Endothelial cell of hepatic sinusoid (primary cell): ENCODE measurements at regions not wholly inside any gene's neighbourhood (a gene's known extent, or its start where the extent isn't known, plus 50 kb on each side); places are given as distances from the start of the nearest gene placed in this dataset.
"Not testable (repeated sequence)": the region's sequence is repeated elsewhere in the genome, so short reads cannot be mapped to it uniquely, and the experiment has no call there.

ENCODE experiments used
- in situ Hi-C: cut with HindIII; loops from 2 replicates; pipeline ENCODE4 v1.10.0; 2017; ENCODE audit warnings: low sequenced_read_pairs

DNA sequence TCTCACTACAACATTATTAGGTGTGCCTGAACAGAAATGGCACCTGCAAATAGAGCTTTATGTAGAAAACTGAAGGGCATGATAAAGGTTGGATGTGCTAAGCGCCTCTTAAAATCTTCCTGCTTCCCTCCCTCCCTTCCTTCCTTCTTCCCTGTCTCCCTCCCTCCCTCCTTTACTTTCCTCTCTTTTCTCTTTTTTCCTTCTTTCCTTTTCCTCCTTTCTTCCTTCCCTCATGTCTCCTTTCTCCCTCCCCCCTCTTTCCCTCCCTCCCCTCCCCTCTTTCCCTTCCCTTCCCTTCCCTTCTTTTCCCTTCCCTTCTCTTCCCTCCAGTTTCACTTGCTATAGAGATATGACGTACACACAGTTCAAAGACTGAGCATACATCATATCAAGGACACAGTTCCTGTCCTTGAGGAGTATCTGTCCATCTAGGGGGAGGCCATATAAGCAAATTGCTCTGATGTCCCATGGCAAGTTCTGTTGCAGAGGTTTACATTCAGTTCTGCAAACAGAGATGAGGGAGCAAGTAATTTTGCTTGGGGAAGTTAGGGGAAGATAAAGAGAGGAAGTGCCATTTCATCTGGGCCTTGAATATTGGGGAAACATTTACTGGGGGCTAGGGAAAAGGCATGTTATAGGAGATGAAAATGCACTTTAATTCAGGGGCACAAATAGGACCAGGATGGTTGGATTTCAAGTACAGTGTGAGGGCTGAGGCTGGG, 79.0 kb upstream of the EEF1E1 start:
- in situ Hi-C loops = loop anchor here (5.0 kb wide), 1 partner anchor 61 kb away; no protein-coding TSS in a partner anchor

DNA sequence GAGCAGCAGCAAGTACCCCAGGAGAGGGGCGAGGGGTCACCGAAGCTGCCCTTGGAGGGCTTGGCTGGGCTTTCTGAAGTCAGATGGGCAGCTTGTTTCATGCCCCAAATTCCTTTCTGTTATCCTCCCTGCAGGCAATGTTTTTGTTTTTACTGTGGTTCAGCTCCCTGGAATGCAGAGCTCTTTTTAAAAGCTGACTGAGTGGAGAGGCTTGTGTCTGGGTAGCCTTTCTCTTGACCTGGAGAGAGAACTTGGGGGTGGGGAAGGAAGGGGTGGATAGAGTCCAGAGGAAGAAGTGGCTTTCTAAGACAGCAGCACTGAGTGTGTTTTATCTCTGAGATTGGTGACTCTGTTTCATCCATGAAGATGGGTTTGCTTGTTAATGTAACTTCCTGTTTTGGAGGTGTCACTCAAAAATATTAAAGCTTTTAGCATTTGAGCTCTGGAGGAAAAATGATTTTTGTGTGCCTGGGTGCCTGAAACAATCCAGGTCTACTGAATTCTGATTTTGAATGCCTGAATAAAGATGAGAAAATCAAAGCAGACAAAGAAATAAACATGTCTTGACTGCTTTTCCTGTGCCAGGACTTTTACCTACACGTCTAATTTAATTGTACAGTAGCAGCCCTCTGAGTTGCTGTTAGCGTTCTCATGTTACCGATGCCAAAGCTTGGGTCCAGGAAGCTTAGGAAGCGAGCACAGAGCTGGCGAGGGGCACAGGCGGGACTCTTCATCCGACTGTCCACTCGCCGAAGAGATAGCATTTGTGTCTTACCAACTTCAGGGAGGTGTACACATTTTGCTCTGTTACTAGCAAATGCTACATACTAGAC, 78.2 kb upstream of the EEF1E1 start:
- in situ Hi-C loops = loop anchor here (5.0 kb wide), 1 partner anchor 62 kb away; no protein-coding TSS in a partner anchor

DNA sequence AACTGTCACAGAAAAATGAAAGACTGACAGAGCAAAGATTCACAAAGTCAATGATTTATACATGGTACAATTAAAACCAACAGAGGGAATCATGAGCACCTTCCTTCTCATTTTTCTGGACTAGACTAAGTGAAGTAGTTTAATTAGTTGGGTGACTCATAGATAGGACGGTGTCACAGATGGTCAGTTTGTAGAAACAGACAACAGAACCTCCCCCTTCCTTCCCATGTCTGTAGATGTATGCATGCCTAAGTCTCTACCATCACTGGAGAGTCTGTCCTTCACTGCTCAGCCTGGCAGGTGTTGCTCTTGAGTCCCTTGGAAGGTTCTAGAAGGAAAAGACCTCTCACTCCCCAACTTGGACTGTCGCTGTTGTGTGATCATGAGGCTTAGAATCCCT, 75.4 kb upstream of the EEF1E1 start:
- in situ Hi-C loops = no loop called here

DNA sequence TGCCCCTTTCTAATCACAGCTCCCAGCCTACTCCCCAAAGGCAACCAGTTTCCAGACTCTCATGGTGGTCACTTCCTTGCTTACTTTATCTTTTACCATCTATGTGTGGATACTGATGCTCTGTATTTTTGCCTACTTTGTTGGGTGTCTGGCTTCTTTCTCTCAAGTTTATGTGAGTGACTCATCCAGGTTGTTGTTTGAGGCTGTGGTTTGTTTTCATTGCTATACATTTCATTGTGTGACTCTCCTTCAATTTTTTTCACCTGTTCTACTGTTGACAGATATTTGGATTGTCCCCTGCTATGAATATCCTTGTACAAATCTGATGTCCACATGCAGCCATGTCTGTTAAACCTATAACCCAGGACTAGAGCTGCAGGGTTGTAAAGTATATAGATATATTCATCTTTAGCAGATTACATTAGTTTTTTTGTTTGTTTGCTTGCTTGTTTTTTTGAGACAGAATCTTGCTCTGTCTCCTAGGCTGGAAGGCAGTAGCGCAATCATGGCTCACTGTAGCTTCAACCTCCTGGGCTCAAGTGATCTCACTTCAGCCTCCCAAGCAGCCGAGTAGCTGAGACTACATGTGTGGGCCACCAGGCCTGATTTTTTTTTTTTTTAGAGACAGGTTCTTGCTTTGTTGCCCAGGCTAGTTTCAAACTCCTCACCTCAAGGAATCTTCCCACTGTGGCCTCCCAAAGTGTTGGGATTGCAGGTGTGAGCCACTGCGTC, 72.9 kb upstream of the EEF1E1 start:
- in situ Hi-C loops = no loop called here

DNA sequence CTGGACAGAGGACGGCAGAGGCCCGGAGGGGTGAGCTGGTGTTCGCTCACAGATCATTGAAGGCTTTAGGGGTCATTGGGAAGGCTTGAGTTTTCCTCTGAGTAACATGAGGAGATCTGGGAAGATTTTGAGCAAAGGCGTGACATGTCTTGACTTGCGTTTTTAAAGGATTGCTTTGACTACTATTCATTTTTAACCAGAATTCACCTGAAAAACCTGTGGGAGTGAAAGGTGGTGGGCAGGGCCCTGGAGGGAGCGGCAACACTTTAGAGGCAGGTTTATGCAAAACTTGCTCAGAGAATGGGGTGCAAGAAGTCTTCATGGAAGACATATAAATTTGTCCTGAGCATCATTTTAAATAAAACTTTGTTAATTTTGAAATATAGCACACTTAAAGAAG, 72.2 kb upstream of the EEF1E1 start:
- in situ Hi-C loops = no loop called here

DNA sequence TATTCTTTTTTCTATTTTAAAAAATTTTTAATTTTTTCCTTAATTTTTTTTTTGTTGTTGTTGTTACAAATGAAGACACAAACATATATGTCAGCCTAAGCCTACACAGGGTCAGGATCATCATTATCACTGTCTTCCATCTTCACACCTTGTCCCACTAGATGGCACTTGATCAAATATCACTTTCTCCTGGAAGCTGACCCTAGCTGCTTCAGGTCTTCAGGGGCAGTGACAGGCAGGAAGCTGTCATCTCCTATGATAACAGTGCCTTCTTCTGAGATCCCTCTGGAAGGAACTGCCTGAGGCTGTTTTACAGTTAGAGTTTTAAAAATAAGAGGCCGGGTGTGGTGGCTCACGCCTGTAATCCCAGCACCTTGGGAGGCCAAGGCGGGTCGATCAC, 70.2 kb upstream of the EEF1E1 start:
- in situ Hi-C loops = no loop called here

DNA sequence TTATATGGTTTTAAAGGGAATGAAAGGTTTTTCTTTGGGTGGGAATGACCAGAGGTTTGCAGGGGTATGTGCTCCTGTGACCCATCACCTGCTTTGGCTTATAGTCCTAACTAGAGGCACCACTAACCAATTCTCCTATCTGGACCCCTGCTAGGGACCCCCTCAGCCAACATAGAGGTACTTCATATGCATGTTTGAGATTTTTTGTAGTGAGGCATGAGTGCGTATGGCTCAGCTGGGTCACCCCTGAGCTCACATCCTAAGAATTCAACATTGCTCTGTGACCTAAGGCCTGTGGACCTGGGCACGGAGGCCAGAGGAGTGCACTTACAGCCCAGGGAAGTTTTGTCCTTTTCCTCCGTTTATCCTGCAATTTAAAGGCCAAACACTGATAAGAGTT, 68.4 kb upstream of the EEF1E1 start:
- in situ Hi-C loops = no loop called here

DNA sequence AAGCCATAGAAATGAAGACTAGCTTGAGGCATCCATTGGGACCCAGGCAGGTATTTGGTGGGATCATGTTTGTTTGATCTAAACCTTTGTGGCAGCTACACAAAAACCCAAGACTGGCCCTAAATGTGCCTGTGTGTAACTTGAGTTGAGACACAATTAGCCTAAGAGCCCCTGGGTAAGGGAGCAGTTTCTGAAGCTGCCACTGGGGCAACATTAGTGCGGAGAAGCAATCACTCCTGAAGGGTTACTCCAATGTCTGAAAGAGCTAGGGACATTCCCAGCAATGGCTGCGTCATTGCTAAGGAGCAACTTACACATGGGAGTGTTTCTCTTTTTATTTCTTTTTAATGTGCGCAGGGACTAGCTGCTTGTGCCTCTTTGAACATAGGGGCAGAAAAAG, 67.9 kb upstream of the EEF1E1 start:
- in situ Hi-C loops = no loop called here

DNA sequence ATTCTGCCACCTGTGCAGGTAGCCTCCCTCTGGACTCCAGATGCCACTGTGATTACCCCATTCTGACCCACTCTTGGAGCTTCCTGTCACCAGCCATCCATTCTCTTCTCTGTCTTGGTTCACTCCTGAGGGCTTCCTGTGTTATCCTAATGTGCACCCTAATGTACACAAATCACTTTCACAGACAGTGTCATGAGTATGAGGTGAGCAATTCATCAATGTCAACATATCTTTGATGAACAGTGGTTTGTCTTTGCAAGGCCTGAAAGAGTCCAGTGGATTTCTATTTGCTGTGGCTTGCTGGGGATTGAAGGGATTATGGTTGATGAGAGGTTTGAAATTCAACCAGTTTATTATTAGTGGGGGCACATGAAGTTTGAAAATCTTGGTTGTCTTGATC, 63.8 kb upstream of the EEF1E1 start:
- in situ Hi-C loops = no loop called here

DNA sequence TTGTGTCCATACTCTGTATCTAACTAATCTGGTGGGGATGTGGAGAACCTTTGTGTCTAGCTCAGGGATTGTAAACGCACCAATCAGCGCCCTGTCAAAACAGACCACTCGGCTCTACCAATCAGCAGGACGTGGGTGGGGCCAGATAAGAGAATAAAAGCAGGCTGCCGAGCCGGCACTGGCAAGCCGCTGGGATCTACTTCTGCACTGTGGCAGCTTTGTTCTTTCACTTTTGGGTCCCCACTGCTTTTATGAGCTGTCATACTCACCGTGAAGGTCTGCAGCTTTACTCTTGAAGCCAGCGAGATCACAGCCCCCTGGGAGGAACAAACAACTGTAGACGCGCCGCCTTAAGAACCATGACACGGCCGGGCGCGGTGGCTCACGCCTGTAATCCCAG, 62.7 kb upstream of the EEF1E1 start:
- in situ Hi-C loops = not testable (repeated sequence)

DNA sequence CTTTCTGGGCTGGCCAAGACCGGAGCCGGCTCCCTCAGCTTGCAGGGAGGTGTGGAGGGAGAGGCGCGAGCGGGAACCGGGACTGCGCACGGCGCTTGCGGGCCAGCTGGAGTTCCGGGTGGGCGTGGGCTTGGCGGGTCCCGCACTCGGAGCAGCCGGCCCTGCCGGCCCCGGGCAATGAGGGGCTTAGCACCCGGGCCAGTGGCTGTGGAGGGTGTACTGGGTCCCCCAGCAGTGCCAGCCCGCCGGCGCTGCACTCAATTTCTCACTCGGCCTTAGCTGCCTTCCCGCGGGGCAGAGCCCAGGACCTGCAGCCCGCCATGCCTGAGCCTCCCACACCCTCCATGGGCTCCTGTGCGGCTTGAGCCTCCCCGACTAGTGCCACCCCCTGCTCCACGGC, 61.9 kb upstream of the EEF1E1 start:
- in situ Hi-C loops = not testable (repeated sequence)

DNA sequence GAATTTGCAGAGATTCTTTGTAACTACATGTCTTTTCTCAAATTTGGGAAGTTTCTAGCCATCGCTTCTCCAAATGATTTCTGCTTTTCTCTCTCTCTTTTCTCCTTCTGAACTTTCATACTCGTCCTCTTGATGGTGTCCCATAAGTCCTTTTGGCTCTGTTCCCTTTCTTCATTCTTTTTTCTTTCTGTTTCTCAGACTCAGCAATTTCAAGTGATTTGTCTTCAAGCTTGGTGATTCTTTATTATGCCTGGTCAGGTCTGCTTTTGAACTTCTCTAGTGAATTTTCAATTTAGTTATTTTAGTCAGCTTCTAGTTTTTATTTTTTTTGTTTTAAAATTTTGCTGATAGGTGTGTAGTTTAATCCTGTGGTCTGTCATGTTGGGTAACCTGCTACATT, 57.6 kb upstream of the EEF1E1 start:
- in situ Hi-C loops = no loop called here

DNA sequence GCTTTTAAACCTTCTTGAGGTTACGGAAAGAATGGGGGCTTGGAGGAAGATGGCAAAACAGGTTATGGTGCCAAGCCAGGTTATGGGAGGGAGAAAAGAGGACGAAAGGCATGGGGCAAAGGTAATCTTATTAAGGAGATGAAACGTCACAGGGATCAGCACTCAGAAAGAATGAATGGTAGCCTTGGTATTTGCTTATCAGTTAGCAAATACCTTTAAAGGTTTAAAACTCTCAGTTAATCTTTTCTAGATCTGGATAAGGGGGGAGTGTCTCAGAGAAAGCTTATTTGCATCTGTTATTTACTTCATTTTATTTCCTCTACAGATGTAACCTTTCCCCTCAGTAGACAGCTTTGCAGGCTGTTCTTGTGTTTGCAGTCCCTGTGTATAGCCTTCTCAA, 55.5 kb upstream of the EEF1E1 start:
- in situ Hi-C loops = no loop called here

DNA sequence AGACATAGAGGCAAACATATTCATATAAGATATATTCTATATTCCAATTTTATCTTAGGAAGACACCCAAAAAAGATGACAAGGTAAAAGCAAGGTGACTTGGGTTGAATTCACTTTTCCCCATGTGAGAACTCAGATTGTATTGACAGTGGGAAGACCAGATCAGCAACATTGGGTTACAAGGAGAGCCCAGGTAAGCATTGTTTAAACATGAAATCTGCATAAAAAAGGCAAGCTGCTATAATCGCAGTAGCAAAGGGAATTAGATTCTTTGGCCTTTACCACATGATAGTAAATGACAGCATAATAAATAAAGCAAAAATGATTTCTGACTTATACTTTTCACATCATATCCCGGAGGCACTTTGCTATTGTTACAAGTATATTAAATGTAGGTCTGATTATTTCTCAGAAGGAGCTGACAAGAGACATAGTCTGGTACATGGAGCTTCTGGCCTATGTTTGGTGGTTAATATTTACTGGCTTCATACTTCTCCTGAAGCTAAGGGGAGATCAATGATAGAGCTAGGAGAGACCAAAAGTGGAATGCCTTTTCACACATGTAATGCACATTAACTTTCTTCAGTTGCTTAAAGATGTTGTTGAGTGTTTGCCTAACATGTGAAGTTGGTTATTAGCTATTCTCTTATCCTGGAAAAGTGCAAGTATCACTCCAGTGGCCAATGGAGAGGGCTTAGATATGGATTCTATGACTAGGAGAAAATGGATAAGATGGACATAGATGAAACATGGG, 53.1 kb upstream of the EEF1E1 start:
- in situ Hi-C loops = no loop called here
